DLD1 (cell line): ENCODE measurements at regions not wholly inside any gene's neighbourhood (a gene's known extent, or its start where the extent isn't known, plus 50 kb on each side); places are given as distances from the start of the nearest gene placed in this dataset.

ENCODE experiments used
- in situ Hi-C: cut with HindIII; loops from 2 replicates; pipeline ENCODE4 v1.10.0; 2017; ENCODE audit warnings: low sequenced_read_pairs

GRCh38 chr2:59540864-59541263 lies 1012.6 kb downstream of the BCL11A start:
- in situ Hi-C loops, result no loop called here

GRCh38 chr2:59538398-59538911 lies 1015.0 kb downstream of the BCL11A start:
- in situ Hi-C loops, result no loop called here

- in situ Hi-C loops, result no loop called here
Observed at GRCh38 chr2:59532808-59533207, 1020.6 kb downstream of the BCL11A start.

GRCh38 chr2:59530258-59530657 lies 1023.2 kb downstream of the BCL11A start:
- in situ Hi-C loops, result no loop called here

- in situ Hi-C loops, result no loop called here
Observed at GRCh38 chr2:59529726-59530125, 1023.7 kb downstream of the BCL11A start.

GRCh38 chr2:59528525-59528924 lies 1024.9 kb downstream of the BCL11A start:
- in situ Hi-C loops, result no loop called here

- in situ Hi-C loops, result no loop called here
Observed at GRCh38 chr2:59502981-59503380, 1050.5 kb downstream of the BCL11A start.

- in situ Hi-C loops, result no loop called here
Observed at GRCh38 chr2:59490994-59491393, 1062.5 kb downstream of the BCL11A start.

GRCh38 chr2:59490192-59490591 lies 1063.3 kb downstream of the BCL11A start:
- in situ Hi-C loops, result no loop called here

- in situ Hi-C loops, result no loop called here
Observed at GRCh38 chr2:59484673-59485072, 1068.8 kb downstream of the BCL11A start.

- in situ Hi-C loops, result no loop called here
Observed at GRCh38 chr2:59463426-59463825, 1090.0 kb downstream of the BCL11A start.

GRCh38 chr2:59462422-59463197 lies 1090.8 kb downstream of the BCL11A start:
- in situ Hi-C loops, result no loop called here

- in situ Hi-C loops, result no loop called here
Observed at GRCh38 chr2:59461127-59461526, 1092.3 kb downstream of the BCL11A start.

GRCh38 chr2:59458800-59459199 lies 1094.7 kb downstream of the BCL11A start:
- in situ Hi-C loops, result no loop called here

- in situ Hi-C loops, result no loop called here
Observed at GRCh38 chr2:59456285-59456684, 1097.2 kb downstream of the BCL11A start.

- in situ Hi-C loops, result no loop called here
Observed at GRCh38 chr2:59449274-59449673, 1104.2 kb downstream of the BCL11A start.

GRCh38 chr2:59440491-59440890 lies 1113.0 kb downstream of the BCL11A start:
- in situ Hi-C loops, result no loop called here

- in situ Hi-C loops, result no loop called here
Observed at GRCh38 chr2:59435635-59436034, 1117.8 kb downstream of the BCL11A start.

GRCh38 chr2:59428940-59429339 lies 1124.5 kb downstream of the BCL11A start:
- in situ Hi-C loops, result no loop called here

GRCh38 chr2:59427980-59428379 lies 1125.5 kb downstream of the BCL11A start:
- in situ Hi-C loops, result no loop called here

GRCh38 chr2:59425247-59425646 lies 1128.2 kb downstream of the BCL11A start:
- in situ Hi-C loops, result no loop called here

- in situ Hi-C loops, result no loop called here
Observed at GRCh38 chr2:59413751-59414570, 1139.5 kb downstream of the BCL11A start.
